B cell (primary cell): ENCODE measurements at regions not wholly inside any gene's neighbourhood (a gene's known extent, or its start where the extent isn't known, plus 50 kb on each side); places are given as distances from the start of the nearest gene placed in this dataset.

Source experiments
- ATAC-seq: fragments of 200-7000 bp; cut with Tn5 transposase; one replicate; pipeline ENCODE4 v1.10.0; 2021; ENCODE audit warnings: low read depth, mild to moderate bottlenecking, moderate number of reproducible peaks, moderate library complexity
- CTCF ChIA-PET: fragments of 350-600 bp; sonication (Branson Sonifier 250); formaldehyde crosslinking; loops from one replicate; lab custom pipeline; 2021; ENCODE audit warnings: antibody characterized with exemption, inconsistent platforms; lab: Charles Lee
- POLR2A ChIA-PET: fragments of 350-600 bp; sonication (Branson Sonifier 250); formaldehyde crosslinking; loops from one replicate; lab custom pipeline; 2021; ENCODE audit warnings: antibody characterized with exemption; lab: Charles Lee
- DNase-seq: peaks from one replicate; pipeline ENCODE4 v3.0.0; 2013
- H2AFZ ChIP-seq: 2 replicates; pipeline ENCODE4 v1.6.1; 2012; ENCODE audit warnings: mild to moderate bottlenecking, low read depth, low read length; ENCODE audit not compliant: insufficient read depth, poor library complexity, severe bottlenecking
- H3K27ac ChIP-seq, 2 donors: 1 replicate in 1 of 2; 2 replicates in 1 of 2; pipeline ENCODE4 v1.5.1; 2012 to 2013; ENCODE audit warnings: low read length in 2 of 2, mild to moderate bottlenecking in 2 of 2, moderate library complexity in 1 of 2
- H3K27me3 ChIP-seq, 4 experiments: fragments of 200-600 bp in 1 of 4; sonication (generic) in 1 of 4; replicated peaks in 1 of 4; 1 replicate in 2 of 4; 2 replicates in 2 of 4; pipeline versions ENCODE4 v1.6.1 to v1.7.0; 2013 to 2016; ENCODE audit warnings: low read length in 3 of 4, mild to moderate bottlenecking in 2 of 4, mixed read lengths in 1 of 4, moderate library complexity in 1 of 4; ENCODE audit not compliant: insufficient read depth in 4 of 4, control insufficient read depth in 3 of 4; ENCODE audit errors: control extremely low read depth in 1 of 4
- H3K36me3 ChIP-seq, 2 experiments: replicated peaks in 1 of 2; 1 replicate in 1 of 2; 2 replicates in 1 of 2; pipeline versions ENCODE4 v1.6.1 to v1.7.1; 2013; ENCODE audit warnings: low read length in 1 of 2; ENCODE audit not compliant: insufficient read depth in 2 of 2, control insufficient read depth in 1 of 2; ENCODE audit errors: control extremely low read depth in 1 of 2, extremely low read depth in 1 of 2
- H3K4me1 ChIP-seq, 2 donors: fragments of 200-600 bp in 1 of 2; sonication (generic) in 1 of 2; 1 replicate in 1 of 2; 2 replicates in 1 of 2; pipeline versions ENCODE4 v1.5.1 to v1.6.1; 2013 to 2017; ENCODE audit warnings: low read length in 2 of 2; ENCODE audit not compliant: control insufficient read depth in 2 of 2, insufficient read depth in 2 of 2
- H3K4me2 ChIP-seq: replicated peaks from 2 replicates; pipeline ENCODE3; 2012; ENCODE audit warnings: mild to moderate bottlenecking, low read depth, low read length; ENCODE audit not compliant: poor library complexity, severe bottlenecking
- H3K4me3 ChIP-seq, 5 experiments: fragments of 200-600 bp in 1 of 5; sonication (generic) in 1 of 5; 1 replicate in 3 of 5; 2 replicates in 2 of 5; pipeline versions ENCODE4 v1.5.1 to v1.7.0; 2011 to 2016; ENCODE audit warnings: low read length in 4 of 5, mild to moderate bottlenecking in 4 of 5, low read depth in 2 of 5, control low read depth in 1 of 5, moderate library complexity in 1 of 5; ENCODE audit not compliant: insufficient read depth in 1 of 5; ENCODE audit errors: control extremely low read depth in 1 of 5, extremely low read depth in 1 of 5
- H3K79me2 ChIP-seq: fragments of 200-600 bp; sonication (generic); one replicate; pipeline ENCODE4 v1.6.0; 2016; ENCODE audit warnings: low read length; ENCODE audit not compliant: control insufficient read depth, insufficient read depth
- H3K9ac ChIP-seq: fragments of 200-600 bp; sonication (generic); 2 replicates; pipeline ENCODE4 v1.6.1; 2017; ENCODE audit warnings: mild to moderate bottlenecking, low read length, moderate library complexity
- H3K9me3 ChIP-seq, 3 donors: one replicate each; pipeline versions ENCODE4 v1.6.1 to v1.7.1; 2013; ENCODE audit warnings: low read length in 2 of 3; ENCODE audit not compliant: control insufficient read depth in 2 of 3, insufficient read depth in 1 of 3; ENCODE audit errors: control extremely low read depth in 1 of 3
- H4K20me1 ChIP-seq: 2 replicates; pipeline ENCODE4 v1.6.0; 2012; ENCODE audit warnings: mild to moderate bottlenecking, low read length; ENCODE audit not compliant: insufficient read depth, control insufficient read depth, poor library complexity, severe bottlenecking
- H3K27ac Mint-ChIP-seq: one replicate; pipeline ENCODE4 v1.8.0; 2021; ENCODE audit warnings: mixed read lengths
- H3K27me3 Mint-ChIP-seq: one replicate; pipeline ENCODE4 v1.8.0; 2021; ENCODE audit warnings: mixed read lengths
- H3K4me1 Mint-ChIP-seq: one replicate; pipeline ENCODE4 v1.8.0; 2021; ENCODE audit warnings: mixed read lengths
- H3K4me3 Mint-ChIP-seq: one replicate; pipeline ENCODE4 v1.8.0; 2021; ENCODE audit warnings: mixed read lengths
- H3K9me3 Mint-ChIP-seq: one replicate; pipeline ENCODE4 v1.8.0; 2022; ENCODE audit warnings: mixed read lengths; ENCODE audit not compliant: insufficient read depth
- EZH2 ChIP-seq: IDR thresholded peaks from 2 replicates; pipeline ENCODE4 v1.6.1; 2012; ENCODE audit warnings: borderline replicate concordance, low read depth, mild to moderate bottlenecking, moderate library complexity, low read length; ENCODE audit not compliant: insufficient read depth, poor library complexity, severe bottlenecking
- WGBS: methylation state at CpG from one replicate; pipeline ENCODE4 v1.1.5; 2013; ENCODE audit warnings: missing lambda C conversion rate; ENCODE audit not compliant: insufficient coverage; 5-methylcytosine and 5-hydroxymethylcytosine counted together
- intact Hi-C: fragments of 100-400 bp; cut with micrococcal nuclease; formaldehyde crosslinking; loops from one replicate; pipeline ENCODE4 v1.10.0; 2022
- TF ChIP-seq, protein P1 (sequence below): fragments of 200-600 bp; IDR thresholded peaks from one replicate; pipeline ENCODE4 v1.8.0; 2022; ENCODE audit warnings: antibody characterized with exemption, mild to moderate bottlenecking

GRCh38 chr5:8613078-8613685 is 744.2 kb downstream of the MTRR start:
- no peaks in the 10 kb centered on the region for H3K27me3 ChIP-seq
- POLR2A ChIA-PET: no interaction called here
- H3K36me3 ChIP-seq: no peaks in the 10 kb centered on the region
- H3K9me3 ChIP-seq: no peaks in the 10 kb centered on the region
- no peak for DNase-seq
- ATAC-seq: no peak
- no peaks in the 10 kb centered on the region for H4K20me1 ChIP-seq
- peaks cover 4% of the 10 kb centered on the region for H3K9me3 Mint-ChIP-seq
- no peak overlapping the region for H3K27ac ChIP-seq
- TF ChIP-seq, protein P1, sequence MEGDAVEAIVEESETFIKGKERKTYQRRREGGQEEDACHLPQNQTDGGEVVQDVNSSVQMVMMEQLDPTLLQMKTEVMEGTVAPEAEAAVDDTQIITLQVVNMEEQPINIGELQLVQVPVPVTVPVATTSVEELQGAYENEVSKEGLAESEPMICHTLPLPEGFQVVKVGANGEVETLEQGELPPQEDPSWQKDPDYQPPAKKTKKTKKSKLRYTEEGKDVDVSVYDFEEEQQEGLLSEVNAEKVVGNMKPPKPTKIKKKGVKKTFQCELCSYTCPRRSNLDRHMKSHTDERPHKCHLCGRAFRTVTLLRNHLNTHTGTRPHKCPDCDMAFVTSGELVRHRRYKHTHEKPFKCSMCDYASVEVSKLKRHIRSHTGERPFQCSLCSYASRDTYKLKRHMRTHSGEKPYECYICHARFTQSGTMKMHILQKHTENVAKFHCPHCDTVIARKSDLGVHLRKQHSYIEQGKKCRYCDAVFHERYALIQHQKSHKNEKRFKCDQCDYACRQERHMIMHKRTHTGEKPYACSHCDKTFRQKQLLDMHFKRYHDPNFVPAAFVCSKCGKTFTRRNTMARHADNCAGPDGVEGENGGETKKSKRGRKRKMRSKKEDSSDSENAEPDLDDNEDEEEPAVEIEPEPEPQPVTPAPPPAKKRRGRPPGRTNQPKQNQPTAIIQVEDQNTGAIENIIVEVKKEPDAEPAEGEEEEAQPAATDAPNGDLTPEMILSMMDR: no peak
- no peak for TF ChIP-seq EZH2
- no peak overlapping the region for H3K4me3 Mint-ChIP-seq
- no peak overlapping the region for H3K4me3 ChIP-seq
- intact Hi-C loops: no loop called here
- H2AFZ ChIP-seq: no peak overlapping the region
- CTCF ChIA-PET: no interaction called here
- no peaks in the 10 kb centered on the region for H3K79me2 ChIP-seq
- H3K27me3 Mint-ChIP-seq: no peaks in the 10 kb centered on the region
- H3K27ac Mint-ChIP-seq: no peak overlapping the region
- no peaks in the 10 kb centered on the region for H3K4me1 Mint-ChIP-seq
- H3K4me1 ChIP-seq: no peaks in the 10 kb centered on the region
- no peak overlapping the region for H3K4me2 ChIP-seq
- 100% methylated on average over 3 of the region's 4 CpGs for WGBS
- H3K9ac ChIP-seq: no peak overlapping the region

DNA sequence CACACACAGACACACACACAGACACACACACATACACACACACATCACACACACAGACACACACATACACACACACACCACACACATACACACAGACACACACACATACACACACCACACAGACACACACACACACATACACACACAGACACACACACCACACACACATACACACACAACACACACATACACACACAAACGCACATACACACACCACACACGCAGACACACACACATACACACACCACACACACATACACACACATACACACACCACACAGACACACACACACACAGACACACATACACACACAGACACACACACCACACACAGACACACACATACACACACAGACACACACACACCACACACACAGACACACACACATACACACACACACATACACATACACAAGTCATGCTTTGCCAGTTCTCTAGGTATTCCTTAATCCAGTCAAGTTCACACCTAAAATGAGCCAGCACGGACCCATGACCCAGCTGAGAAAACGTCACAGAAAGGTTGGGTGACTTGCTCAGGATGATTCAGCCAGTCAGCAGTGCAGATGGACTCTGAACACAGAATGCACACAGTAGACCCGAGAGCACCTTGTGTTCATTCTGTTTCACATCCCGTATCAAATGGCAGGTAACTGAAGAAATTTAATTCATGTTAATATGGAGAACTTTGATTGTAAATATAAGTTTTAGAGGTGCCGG is 746.4 kb downstream of the MTRR start:
- no peak overlapping the region for H3K4me3 Mint-ChIP-seq
- H3K9me3 Mint-ChIP-seq: peaks cover 4% of the 10 kb centered on the region
- intact Hi-C loops: no loop called here
- 90% methylated on average over 5 of the region's 7 CpGs for WGBS
- TF ChIP-seq, protein P1: no peak
- TF ChIP-seq EZH2: no peak
- Histone ChIP-seq H3K4me1 (no peaks in the 10 kb centered on the region), H3K27me3 (no peaks in the 10 kb centered on the region), H3K4me3 (no peak overlapping the region), H3K4me2 (no peak overlapping the region), H3K36me3 (no peaks in the 10 kb centered on the region), H3K27ac (no peak overlapping the region), H4K20me1 (no peaks in the 10 kb centered on the region), H3K9ac (no peak overlapping the region), H2AFZ (no peak overlapping the region), H3K9me3 (no peaks in the 10 kb centered on the region), H3K79me2 (no peaks in the 10 kb centered on the region)
- ChIA-PET CTCF (no interaction called here), POLR2A (no interaction called here)
- ATAC-seq: no peak
- DNase-seq: no peak
- H3K27ac Mint-ChIP-seq: no peak overlapping the region
- H3K27me3 Mint-ChIP-seq: no peaks in the 10 kb centered on the region
- no peaks in the 10 kb centered on the region for H3K4me1 Mint-ChIP-seq
